ENCODE measurements at regions not wholly inside any gene's neighbourhood (a gene's known extent, or its start where the extent isn't known, plus 50 kb on each side); places are given as distances from the start of the nearest gene placed in this dataset.
"Not testable (repeated sequence)": the region's sequence is repeated elsewhere in the genome, so short reads cannot be mapped to it uniquely, and the experiment has no call there.

DNA sequence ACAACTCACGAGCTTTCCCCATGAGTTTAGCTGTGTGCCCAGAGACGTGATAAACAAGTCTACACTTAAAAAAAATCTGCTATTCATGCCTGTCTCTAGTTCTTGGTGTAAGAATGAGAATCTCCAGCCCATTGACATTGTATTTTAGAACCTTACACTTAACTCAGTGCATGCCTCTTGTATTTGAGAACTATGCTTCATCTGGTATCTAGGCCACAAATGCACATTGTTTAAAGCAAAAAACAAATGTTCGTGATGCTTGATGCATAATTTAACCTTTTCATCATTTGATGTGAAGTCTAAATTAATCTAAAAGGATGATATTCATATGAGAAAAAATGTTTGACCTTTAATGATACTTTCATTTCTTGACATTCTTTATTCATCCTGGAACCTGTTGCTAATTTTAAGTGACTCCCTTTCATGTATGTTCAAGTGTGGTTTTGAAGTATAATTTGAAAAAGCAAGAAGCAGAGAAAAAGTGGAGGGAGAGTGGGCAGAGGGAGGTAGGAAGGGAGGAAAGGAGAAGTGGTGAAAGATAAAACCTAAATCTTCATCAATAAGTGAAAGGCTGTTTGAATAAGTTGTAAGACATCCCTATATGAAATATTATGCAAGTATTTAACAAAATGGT is 116.9 kb downstream of the PFDN4 start:
- no peak for DNase-seq

DNA sequence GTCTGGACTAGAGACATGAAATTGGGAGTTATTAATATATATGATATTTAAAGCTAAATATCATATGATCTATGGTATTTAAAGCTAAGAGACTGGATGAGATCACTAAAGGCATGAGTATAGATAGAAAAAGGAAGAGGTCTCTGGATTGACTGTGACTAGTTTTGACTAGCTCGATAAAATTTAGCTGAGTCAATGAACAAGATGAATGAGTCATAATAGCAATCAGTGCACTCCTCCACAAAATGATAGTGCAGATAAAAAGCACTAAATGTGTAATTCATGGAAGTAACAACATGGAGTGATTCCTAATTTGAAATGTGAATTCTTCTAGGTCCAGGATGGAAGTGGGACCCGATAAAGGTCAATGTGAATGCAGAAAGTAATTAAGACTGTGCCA is 127.4 kb downstream of the PFDN4 start:
- no peak for DNase-seq

DNA sequence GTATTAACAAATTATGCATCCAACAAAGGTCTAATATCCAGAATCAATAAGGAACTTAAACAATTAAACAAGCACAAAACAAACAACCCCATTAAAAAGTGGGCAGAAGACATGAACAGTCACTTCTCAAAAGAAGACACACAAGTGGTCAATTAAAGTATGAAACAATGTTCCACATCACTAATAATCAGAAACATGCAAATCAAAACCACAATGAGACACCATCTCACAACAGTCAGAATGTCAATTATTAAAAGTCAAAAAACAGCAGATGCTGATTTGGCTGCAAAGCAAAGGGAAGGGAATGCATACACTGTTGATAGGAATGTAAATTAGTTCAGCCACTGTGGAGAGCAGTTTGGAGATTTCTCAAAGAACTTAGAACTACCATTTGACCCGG is 129.3 kb downstream of the PFDN4 start:
- DNase-seq: no peak

DNA sequence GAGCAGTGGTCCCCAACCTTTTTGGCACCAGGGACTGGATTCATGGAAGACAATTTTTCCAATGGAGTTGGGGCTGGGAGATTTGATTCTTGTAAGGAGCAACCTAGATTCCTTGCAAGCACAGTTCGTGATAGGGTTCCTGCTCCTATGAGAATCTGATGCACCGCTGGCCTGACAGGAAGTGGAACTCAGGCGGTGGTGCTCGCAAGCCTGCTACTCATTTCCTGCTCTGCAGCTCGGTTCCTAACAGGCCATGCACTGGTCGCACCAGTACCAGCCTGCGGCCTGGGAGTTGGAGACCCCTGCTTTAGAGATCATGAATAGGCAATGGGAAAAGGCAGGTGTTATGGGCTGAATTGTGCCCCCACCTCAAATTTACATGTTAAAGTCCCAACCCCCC is 131.2 kb downstream of the PFDN4 start:
- no peak for DNase-seq

DNA sequence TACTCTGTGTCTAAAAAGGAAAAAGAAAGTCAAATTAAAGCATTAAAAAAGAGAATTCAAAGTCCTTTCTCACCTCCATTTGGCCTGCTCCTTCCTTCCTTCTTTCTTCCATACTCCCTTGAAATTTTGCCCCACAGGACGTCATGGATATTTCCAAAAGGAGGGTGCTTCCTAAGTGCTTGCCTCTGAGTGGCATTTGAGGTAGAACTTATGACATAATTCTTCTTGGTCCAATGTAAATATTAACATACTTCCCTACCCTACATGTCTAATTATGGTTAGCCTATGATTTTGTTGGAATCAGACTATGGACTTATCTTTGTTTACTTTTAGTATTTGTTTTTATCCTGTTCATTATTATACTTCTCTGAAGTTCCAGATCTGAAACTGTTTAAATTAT is 132.3 kb downstream of the PFDN4 start:
- DNase-seq: no peak

DNA sequence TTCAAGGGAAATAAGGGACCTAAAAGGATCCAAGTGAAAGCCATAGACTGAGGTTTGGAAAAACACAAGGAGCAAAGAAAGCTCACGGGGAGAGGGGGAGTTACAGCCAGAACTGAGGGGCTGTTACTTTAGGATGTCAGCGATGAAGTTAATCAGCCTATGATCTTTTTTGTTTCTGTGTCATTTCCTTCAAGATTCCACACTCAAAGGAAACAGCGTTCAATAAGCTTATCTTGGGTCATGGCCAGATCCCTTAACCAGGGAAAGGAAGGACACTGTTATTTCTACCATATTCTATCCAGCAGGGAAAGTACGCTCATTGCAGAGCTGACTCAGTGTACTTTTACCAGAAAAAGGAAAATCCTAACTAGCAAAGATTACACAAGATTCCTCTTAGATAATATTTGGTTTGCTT is 132.8 kb downstream of the PFDN4 start:
- no peak for DNase-seq

DNA sequence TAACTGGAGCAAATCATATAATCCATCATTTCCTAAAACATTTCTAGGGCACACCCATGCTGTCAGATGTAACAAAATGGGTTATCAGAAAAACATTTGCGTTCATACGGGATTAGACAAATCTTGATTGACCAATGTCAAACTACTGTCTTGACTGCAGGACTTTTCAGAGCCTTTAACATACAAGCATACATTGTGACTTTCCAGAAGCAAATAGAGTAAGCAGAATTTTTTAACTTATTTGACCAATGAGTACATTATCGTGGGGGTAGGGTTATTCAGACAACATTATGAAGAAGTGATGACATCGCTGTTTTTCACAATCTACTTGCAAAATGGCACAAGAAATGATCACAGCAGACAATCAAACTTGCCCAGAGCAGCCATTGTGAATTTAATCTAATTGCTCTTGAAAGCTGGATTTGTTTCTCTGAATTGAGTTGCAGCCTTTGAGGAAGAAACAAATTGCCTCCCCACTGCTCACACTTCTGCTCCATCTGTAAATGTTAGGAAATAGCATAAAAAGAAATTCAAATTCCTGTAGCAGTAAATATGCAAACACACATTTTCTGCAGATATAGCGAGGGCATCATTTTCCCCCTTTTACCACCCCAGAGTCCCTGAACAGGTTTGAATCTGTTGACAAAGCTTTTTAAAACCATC is 133.0 kb upstream of the DOK5 start:
- DNase-seq: no peak

DNA sequence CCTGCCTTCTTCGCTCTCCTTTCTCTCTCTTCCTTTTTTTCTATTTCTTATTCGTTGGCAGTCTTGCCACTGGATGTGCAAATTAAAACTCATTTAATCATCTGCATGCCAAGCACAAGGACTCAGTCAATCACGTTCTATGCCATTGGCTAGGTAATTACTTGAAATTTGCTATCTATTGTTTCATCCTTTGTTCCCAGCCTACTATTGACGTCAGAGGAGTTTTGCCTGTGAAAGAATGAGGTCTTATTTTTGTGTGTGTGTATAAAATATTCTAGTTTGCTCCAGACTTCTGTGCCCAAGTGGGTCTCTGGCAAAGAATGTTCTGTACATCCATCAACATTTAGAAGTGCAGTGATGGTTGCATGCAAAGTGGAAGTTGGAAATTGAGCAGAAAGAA is 132.3 kb upstream of the DOK5 start:
- DNase-seq: no peak

DNA sequence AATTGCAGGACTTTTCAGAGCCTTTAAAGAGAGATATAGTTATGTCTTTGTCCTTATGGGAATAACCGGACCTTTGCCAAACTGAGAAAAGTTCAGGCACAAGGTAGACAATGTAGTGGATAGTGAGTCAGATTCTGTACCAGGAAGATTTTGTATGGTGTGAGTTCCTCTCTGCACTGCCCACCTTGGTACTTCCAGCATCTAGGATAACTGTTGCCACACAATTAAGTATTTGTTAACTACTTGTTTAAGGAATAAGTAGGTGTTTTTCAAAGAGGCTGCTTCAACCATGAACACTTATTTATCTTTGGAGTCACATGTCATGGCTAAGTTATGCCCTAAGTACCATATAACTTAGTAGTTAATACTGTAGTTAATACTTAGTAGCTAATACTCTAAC is 131.8 kb upstream of the DOK5 start:
- no peak for DNase-seq

DNA sequence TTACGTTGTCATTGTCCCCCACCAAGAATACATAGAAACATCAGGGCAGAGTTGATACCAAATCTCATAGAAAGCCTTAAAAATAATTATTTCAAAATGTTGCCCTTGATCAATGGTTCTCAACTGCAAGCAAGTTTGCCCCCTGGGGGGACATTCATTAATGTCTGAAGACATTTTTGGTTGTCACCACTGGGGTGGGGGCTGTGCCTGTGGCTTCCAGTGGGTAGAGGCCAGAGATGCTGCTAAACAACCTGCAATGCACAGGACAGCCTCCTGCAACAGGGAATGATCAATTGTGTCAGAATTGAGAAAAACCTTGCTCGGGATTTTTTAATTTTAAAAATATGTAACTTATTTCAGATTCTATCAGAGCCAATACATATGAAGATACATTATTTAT is 130.6 kb upstream of the DOK5 start:
- no peak for DNase-seq

DNA sequence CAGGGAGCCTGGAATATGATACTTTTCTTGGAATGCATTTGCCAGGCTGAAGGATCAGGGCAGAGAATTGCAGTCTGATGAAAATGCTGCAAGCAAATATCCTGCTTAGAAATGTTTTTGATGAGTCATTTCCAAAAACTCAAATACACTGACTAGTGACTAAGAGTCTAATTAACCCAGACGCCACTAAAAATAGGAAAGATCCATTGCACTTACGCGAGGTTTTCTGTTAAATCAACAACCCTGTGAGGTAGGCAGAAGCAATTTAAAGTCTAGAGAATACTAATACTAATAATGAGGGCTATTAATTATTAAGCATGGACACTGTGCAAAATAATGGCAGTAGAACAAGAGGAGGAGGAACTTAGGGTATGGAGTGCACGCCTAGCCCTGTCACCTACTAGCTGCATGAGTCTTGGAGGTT is 130.1 kb upstream of the DOK5 start:
- DNase-seq: no peak

DNA sequence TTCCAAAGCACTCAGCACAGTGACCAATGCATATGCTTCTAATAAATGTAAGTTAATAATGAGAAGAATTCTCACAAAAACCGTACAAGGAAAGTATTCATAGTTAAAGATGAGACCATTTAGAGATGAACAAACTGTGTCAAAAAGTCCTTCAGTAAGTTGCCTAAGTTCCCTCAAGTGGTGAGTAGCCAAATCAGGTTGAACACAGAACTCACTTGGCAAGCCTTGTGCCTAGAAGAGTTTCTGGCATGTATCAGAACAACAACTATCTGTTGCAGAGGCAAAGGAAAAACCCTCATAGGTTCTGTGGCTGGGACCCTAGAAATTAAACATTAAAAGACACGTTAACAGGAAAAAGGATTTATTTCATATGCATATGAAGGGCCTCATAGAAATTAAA is 129.6 kb upstream of the DOK5 start:
- DNase-seq: no peak

DNA sequence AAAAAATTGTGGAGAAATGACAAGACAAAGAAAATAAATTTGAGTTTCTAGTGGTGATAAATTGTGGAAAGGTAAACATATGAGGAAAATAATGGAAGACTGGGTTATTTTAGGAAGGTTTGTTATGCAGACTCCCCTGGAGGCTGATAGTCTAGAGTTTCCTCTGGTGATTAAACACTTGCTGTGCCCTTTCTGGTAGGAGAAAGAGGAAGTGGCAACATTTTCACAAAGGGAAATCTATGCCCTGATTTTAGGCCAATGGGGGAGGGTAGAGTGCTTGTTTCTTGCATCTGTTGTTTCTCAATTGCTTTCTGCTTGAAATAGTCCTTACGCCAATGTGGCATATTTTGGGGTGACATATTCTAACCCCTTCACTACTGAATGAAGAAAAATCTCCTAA is 129.1 kb upstream of the DOK5 start:
- DNase-seq: no peak

DNA sequence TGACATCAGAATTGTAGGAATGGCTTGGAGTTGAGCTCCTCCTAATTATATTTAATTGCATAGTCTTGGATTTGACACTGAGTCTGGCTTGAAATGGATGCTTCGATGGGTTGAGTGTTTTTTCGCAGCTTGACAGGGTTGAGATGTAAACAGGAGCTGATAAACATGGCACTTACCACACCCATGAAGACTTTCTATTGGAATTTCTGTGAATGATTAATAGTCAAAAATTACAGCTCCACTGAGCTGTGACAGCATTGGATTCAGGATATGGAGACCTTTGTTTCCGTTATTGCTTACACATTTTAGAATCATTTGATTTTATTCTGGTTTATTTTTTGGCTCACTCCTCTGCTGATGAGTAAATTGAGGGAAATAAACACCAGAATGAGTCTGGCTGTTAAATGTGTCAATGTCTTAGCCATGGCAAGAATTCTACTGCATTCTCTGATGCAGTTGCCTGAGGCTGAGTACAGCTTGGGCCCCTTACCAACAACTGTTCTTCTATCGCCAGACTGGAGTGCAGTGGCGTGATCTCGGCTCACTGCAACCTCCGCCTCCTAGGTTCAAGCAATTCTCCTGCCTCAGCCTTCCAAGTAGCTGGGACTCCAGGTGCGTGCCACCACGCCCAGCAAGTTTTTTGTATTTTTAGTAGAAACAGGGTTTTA is 128.1 kb upstream of the DOK5 start:
- DNase-seq: no peak

DNA sequence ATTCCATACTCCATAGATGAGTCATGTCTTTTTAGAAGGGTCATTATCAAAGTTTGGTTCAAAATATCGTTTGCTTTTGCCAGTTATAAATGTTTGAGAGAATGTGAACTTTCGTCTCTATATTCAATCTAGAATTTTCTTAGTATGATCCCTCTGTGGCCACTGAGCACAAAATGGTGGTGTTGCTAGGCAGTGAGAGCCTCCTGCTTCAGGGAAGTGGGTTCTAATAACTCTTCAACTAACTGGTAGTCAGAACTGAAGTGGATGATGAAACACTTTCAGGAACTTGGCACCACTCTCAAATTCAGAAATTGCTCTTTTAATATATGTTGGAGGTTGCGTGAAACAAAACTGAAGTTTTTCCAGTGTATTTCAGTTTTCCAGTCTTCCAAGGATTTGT is 125.0 kb upstream of the DOK5 start:
- no peak for DNase-seq

DNA sequence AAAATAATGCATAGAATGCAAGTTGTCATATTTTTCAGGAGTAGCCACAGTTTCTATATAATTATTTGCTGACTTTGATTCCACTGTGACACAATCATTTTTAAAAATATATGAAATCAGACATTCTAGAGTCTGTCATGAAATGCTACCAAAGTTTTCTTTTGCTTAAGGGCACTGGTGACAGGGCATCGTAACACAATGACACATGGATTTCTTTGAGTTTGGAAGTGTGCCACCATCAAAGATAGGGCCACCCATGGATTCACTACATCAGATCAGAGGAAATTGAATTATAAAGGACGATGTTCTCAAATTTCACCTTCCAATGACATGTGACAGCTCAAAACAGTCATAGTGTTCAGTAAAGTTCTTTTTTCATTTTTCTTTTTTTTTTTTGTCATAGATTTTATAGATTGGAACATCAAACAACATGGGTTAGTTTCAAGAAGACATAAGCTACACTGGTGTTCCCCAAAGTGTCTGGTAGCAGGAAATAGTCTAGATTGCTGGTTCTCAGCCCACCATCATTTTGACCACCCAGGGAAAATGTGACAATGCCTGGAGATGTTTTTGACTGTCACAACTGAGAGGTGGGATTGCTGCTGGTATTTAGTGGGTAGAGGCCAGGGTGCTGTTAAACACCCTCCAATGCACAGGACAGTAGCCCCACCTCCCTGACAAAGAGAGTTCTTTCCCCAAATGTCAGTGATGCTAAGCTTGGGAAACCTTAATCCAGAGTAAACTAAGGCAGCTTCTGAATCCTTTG is 123.8 kb upstream of the DOK5 start:
- DNase-seq: peak; percentile 12

DNA sequence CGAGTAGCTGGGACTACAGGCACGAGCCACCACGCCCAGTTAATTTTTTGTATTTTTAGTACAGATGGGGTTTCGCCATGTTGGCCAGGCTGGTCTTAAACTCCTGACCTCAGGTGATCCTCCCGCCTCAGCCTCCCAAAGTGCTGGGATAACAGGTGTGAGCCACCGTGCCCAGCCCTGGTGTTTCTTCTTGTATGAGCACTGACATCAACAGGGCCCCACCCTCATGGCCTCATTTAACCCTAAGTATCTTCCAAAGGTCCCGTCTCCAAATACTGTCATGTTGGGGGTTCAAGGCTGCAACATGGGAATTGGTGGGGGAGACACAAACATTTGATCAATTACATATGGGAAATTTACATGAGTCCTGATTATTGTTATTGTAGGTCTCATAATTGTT is 122.9 kb upstream of the DOK5 start:
- DNase-seq: not testable (repeated sequence)

DNA sequence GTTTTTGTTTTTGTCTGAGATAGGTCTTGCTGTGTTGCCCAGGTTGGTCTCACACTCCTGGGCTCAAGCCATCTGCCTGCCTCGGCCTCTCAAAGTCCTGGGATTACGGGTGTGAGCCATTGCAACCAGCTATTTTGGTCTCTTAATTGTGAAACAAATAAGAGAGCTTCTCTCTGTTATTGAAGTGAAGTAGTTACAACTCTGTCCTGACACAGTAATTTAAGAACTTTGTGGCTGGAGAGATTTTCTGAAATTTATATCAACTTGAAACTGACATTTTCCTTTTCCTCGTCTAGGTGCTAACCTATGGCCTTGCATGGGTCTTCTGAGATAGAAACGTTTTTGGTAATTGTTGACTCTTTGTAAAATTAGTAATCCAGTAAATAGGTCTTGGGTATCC is 122.1 kb upstream of the DOK5 start:
- no peak for DNase-seq

DNA sequence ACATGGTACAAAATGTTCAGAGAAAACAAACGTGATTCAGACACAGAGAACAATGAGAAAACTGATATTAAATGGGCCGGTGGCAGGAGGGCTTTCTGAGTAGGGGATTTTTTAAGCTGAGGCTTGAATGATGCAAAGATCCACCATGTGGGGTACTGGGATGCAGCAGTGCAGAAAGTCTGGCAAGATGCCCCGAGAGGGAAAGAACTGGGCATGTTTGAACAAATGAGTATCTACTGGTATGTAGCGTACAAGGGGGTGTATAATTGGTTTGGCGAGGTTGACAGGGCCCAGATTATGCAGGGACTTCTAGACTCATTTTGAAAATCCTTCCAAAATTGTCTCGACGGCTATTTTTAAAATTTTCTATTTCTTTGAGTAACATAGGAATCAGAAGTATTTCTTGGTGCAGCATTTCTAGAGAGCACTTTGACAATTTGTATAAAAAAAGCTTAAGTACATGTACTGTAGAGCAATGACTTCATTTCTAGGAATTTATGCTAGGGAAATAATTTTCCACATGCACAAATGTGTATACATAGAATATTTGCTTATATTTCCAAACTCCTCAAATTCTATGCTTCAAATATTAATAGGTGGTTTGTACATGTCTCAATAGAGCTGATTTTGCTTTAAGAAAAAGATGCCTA is 119.6 kb upstream of the DOK5 start:
- DNase-seq: no peak

DNA sequence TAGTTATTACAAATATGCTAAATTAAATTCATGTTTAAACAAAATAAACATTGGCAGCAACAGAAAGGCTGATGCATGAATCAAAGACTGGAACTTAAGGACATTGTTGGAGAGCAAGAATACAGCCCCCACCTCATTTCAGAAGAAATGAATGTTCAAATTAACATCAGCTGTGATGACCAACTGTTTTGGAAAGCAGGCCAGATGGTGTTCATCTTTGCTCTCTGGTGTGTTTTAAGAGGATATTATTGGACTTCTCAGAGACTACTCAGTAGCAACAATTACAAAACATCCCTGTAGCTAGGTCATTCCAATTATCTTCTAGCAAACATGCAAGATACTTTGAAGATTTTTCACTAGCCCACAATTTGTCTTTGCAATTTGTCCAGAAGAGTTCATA is 118.6 kb upstream of the DOK5 start:
- no peak for DNase-seq

DNA sequence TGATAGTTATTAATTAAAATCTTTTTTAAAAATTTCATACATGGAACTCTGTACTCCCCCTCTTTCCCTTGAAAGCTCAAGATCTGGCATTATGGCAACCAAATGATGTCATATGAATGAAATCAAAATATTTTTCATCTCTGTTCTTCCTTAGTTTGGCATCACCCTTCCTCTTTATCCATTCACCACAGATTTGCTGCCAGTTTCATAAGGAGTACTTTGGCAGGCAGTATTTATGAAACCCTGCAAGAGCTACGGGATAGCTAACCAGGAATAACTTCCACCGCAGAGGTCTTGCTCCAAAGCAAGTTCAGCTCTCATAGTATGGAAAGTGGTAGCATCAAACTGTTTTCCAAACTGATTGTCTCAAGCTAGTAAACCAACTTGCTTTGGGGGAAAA is 113.9 kb upstream of the DOK5 start:
- no peak for DNase-seq

DNA sequence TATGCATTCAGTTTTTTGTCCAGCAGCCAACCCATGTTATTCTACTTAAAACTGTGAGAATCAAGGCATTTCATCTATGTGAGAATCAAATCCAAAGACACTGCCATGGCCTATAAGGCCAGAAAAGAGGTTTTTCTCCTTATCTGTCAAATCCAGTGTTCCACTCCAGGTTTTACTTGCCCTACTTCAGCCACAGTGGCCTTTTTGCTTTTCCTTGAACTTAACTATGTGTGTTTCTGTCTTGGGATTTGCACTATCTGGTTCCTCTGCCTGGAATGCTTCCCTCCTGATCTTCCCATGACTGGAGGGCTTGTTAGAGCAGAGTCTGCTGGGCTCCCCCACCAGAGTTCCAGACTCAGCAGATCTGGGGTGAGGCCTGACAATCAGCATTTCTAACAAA is 113.1 kb upstream of the DOK5 start:
- DNase-seq: no peak

DNA sequence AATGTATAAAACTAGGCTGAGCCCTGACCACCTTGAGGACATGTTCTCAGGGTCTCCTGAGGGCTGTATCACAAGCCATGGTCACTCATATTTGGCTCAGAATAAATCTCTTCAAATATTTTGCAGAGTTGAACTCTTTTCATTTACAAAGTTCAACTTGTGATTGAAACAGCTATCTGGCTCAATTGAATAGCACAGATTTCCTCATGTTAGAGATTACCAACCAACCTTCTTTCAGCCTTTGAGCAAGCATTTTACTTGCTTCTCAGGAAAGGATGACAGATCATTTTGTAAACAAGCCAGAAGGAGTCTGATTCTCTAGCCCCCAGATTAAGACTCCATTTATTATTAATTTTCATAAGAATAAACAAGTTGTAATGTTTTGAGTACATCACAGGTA is 111.0 kb upstream of the DOK5 start:
- DNase-seq: no peak
